DND-41 (cell line): ENCODE measurements at regions not wholly inside any gene's neighbourhood (a gene's known extent, or its start where the extent isn't known, plus 50 kb on each side); places are given as distances from the start of the nearest gene placed in this dataset.
"Not testable (repeated sequence)": the region's sequence is repeated elsewhere in the genome, so short reads cannot be mapped to it uniquely, and the experiment has no call there.

Source experiments
- ATAC-seq: fragments of 200-7000 bp; cut with Tn5 transposase; 3 replicates; pipeline ENCODE4 v1.9.1; 2021; ENCODE audit warnings: low read depth; ENCODE audit not compliant: insufficient read depth
- DNase-seq: peaks from one replicate; pipeline ENCODE4 v3.0.0-alpha.2; 2020
- H2AFZ ChIP-seq: 2 replicates; pipeline ENCODE4 v1.6.0; 2012; ENCODE audit warnings: low read depth, low read length
- H3K27ac ChIP-seq: 2 replicates; pipeline ENCODE4 v1.5.1; 2012; ENCODE audit warnings: low read length, inconsistent platforms
- H3K27me3 ChIP-seq: fragments of 200-600 bp; sonication (generic); 2 replicates; pipeline ENCODE4 v1.6.0; 2012; ENCODE audit warnings: low read length, mild to moderate bottlenecking, inconsistent platforms; ENCODE audit not compliant: insufficient read depth, poor library complexity
- H3K36me3 ChIP-seq: 2 replicates; pipeline ENCODE4 v1.5.1; 2012; ENCODE audit warnings: low read length, inconsistent platforms; ENCODE audit not compliant: insufficient read depth
- H3K4me1 ChIP-seq: 2 replicates; pipeline ENCODE4 v1.5.1; 2012; ENCODE audit warnings: mild to moderate bottlenecking, low read length; ENCODE audit not compliant: insufficient read depth
- H3K4me2 ChIP-seq: 2 replicates; pipeline ENCODE4 v1.6.0; 2012; ENCODE audit warnings: mild to moderate bottlenecking, moderate library complexity, low read length, inconsistent platforms; ENCODE audit not compliant: insufficient read depth
- H3K4me3 ChIP-seq, 2 experiments: fragments of 200-600 bp in 1 of 2; shearing (Covaris generic) in 1 of 2; 2 replicates each; pipeline ENCODE4 v1.5.1; 2012 to 2016; ENCODE audit warnings: inconsistent platforms in 2 of 2, low read length in 2 of 2, mild to moderate bottlenecking in 2 of 2, low read depth in 1 of 2, moderate library complexity in 1 of 2
- H3K79me2 ChIP-seq: 2 replicates; pipeline ENCODE4 v1.6.0; 2012; ENCODE audit warnings: low read length, inconsistent platforms; ENCODE audit not compliant: insufficient read depth
- H3K9ac ChIP-seq: 2 replicates; pipeline ENCODE4 v1.6.0; 2012; ENCODE audit warnings: low read depth, mild to moderate bottlenecking, inconsistent platforms, low read length, moderate library complexity
- H3K9me3 ChIP-seq: 2 replicates; pipeline ENCODE4 v1.5.1; 2012; ENCODE audit warnings: low read length, moderate library complexity, mild to moderate bottlenecking, inconsistent platforms; ENCODE audit not compliant: insufficient read depth, severe bottlenecking
- H4K20me1 ChIP-seq: 2 replicates; pipeline ENCODE4 v1.6.0; 2012; ENCODE audit warnings: low read length; ENCODE audit not compliant: insufficient read depth
- EZH2 ChIP-seq: IDR thresholded peaks from 3 replicates; pipeline ENCODE4 v1.6.1; 2012; ENCODE audit warnings: borderline replicate concordance, low read depth, mild to moderate bottlenecking, moderate library complexity, low read length, inconsistent platforms; ENCODE audit not compliant: severe bottlenecking
- TF ChIP-seq, protein P1 (sequence below): IDR thresholded peaks from 2 replicates; pipeline ENCODE4 v1.5.1; 2012; ENCODE audit warnings: borderline replicate concordance, low read length, moderate library complexity, mild to moderate bottlenecking; ENCODE audit not compliant: poor library complexity, severe bottlenecking; ENCODE audit errors: extremely low read depth

DNA sequence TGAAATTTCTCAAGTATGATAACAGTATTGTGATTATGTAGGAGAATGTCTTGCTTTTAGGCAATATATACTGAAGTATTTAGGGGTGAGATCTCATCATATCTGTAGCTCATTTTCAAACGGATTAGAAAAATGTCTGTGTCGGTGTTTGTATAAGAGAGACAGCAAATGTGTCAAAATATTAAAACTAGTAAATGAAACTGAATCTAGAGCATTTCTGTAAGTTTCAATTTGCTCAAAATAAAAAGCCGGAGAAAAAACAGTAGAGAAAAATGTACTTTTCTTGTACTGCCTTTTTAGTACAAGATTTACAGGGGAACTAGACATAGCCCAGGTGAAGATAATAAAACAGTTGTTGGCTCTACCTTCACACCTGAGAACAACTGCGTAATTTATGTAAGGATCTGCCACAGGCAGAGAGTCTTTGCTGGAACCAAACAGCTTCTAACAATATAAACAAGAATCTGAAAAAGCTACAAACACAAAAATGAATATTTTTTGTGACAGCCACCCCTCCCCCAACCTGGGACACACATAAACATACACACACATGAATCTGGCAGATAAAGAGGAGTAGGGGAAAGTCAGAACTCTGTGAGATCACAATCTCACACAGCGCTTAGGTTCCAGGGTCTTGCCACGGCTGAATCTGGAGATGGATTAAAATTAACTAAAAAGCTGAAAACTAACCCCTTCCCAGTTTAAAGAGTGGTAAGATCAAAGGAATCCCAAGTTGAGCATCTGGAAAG, 153.3 kb downstream of the AVL9 start:
- Histone ChIP-seq H2AFZ (no peak overlapping the region), H3K4me1 (no peaks in the 10 kb centered on the region), H3K4me2 (no peak overlapping the region), H3K9me3 (no peaks in the 10 kb centered on the region), H3K27ac (no peak overlapping the region), H3K4me3 (no peak overlapping the region), H3K36me3 (no peaks in the 10 kb centered on the region), H3K79me2 (no peaks in the 10 kb centered on the region), H3K9ac (no peak overlapping the region), H3K27me3 (no peaks in the 10 kb centered on the region), H4K20me1 (no peaks in the 10 kb centered on the region)
- TF ChIP-seq, protein P1, sequence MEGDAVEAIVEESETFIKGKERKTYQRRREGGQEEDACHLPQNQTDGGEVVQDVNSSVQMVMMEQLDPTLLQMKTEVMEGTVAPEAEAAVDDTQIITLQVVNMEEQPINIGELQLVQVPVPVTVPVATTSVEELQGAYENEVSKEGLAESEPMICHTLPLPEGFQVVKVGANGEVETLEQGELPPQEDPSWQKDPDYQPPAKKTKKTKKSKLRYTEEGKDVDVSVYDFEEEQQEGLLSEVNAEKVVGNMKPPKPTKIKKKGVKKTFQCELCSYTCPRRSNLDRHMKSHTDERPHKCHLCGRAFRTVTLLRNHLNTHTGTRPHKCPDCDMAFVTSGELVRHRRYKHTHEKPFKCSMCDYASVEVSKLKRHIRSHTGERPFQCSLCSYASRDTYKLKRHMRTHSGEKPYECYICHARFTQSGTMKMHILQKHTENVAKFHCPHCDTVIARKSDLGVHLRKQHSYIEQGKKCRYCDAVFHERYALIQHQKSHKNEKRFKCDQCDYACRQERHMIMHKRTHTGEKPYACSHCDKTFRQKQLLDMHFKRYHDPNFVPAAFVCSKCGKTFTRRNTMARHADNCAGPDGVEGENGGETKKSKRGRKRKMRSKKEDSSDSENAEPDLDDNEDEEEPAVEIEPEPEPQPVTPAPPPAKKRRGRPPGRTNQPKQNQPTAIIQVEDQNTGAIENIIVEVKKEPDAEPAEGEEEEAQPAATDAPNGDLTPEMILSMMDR: no peak
- no peak for TF ChIP-seq EZH2
- ATAC-seq: no peak
- no peak for DNase-seq

DNA sequence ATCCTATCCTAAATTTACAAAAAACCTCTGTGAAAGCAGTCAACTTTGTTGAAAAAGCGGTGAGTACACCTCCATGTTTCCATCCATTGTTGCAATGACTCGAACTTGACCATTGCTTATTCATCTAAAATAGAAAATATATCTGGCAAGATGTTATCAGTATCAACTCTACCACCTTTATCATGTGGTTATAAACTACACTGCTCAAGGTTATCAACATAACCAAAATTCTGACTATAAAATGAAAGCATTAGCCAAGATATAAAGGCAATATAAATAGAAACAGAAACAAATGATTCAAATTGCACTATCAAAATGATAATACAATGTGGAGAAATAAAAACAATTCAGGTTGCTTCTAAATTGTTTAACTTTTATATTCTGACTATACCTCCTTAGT, 150.0 kb downstream of the AVL9 start:
- H3K4me3 ChIP-seq, H3K9me3 ChIP-seq, H3K4me2 ChIP-seq, H3K27ac ChIP-seq, H2AFZ ChIP-seq, H3K9ac ChIP-seq, H3K27me3 ChIP-seq, DNase-seq, H3K36me3 ChIP-seq, H3K4me1 ChIP-seq, H3K79me2 ChIP-seq, ATAC-seq, H4K20me1 ChIP-seq: not testable (repeated sequence)

DNA sequence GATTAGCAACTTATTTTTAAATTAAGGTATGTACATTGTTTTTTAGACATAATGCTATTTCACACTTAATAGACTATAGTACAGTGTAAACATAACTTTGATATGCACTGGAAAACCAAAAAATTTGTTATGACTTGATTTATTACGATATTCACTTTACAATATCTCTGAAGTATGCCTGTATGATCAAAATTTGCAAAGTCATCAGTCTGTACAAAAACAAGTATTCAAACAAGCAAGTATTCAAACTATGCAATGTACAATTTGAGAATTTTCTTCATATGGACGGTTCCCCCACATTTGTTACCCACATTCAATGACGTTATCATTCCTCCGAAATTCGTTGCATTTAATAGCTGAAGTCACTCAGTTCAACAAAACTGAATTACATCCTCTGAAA, 147.9 kb downstream of the AVL9 start:
- H2AFZ ChIP-seq: no peak overlapping the region
- no peak overlapping the region for H3K4me3 ChIP-seq
- H3K4me1 ChIP-seq: no peaks in the 10 kb centered on the region; the same call in 1 of the 2 replicates
- H3K79me2 ChIP-seq: no peaks in the 10 kb centered on the region
- H3K27ac ChIP-seq: no peak overlapping the region
- DNase-seq: no peak
- no peak overlapping the region for H3K9ac ChIP-seq
- H4K20me1 ChIP-seq: no peaks in the 10 kb centered on the region
- no peak for ATAC-seq
- no peak overlapping the region for H3K4me2 ChIP-seq
- no peaks in the 10 kb centered on the region for H3K36me3 ChIP-seq
- no peak for TF ChIP-seq EZH2
- TF ChIP-seq, protein P1: no peak
- H3K9me3 ChIP-seq: no peaks in the 10 kb centered on the region
- H3K27me3 ChIP-seq: no peaks in the 10 kb centered on the region

DNA sequence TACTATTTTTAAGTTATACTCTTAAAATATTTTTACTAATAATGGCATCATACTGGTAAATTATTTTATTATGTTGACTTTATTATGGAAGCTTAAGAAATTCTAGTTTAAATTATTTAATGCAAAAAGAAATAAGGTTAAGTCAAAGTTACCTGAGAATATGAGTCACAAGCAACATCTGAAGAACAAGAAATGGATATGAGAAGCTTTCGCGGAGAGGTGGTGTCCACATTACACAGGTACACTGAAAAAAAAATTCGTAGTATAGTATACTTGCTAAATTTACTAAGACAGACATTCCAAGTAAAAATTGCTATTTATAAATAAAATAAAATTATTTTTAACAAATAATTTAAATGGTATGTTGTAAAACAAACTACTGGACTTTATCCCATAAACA, 143.8 kb downstream of the AVL9 start:
- H3K79me2 ChIP-seq: no peaks in the 10 kb centered on the region
- no peaks in the 10 kb centered on the region for H3K27me3 ChIP-seq
- H3K9me3 ChIP-seq: no peaks in the 10 kb centered on the region
- TF ChIP-seq EZH2: no peak
- TF ChIP-seq, protein P1: no peak
- no peaks in the 10 kb centered on the region for H3K36me3 ChIP-seq
- no peak overlapping the region for H3K9ac ChIP-seq
- ATAC-seq (no peak), DNase-seq (no peak)
- H3K4me1 ChIP-seq: no peaks in the 10 kb centered on the region; the same call in 1 of the 2 replicates
- no peak overlapping the region for H3K27ac ChIP-seq
- no peaks in the 10 kb centered on the region for H4K20me1 ChIP-seq
- no peak overlapping the region for H3K4me2 ChIP-seq
- no peak overlapping the region for H2AFZ ChIP-seq
- H3K4me3 ChIP-seq: no peak overlapping the region

DNA sequence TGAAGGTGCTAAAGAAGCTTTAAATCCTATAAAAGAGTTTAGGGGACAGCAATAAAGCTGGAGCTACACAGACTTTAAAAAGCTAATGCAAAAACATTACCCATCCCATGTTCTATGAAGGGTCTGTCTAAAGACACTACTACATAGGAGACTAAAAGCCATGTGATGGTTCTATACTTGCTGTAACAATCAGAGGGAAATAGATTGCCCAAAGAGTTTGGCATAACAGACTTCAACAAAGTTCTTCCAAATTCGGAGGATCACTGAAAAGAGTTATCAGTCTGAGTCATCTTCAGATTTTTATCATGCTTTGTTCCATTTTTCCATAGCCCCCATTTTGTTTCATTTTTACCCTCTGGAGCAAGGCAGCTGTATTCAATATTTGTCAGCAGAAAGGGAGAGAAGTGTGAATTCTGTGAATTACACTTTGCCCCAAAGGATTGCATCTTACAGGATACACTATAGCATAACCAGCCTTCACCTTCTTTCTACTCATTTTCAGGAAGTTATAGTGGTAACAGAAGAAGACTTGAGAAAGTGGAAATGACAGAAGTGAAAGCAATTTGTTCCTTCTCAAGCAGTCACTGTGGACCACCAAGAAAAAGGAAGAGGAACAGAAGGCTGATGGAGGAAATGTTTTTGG, 143.3 kb downstream of the AVL9 start:
- H3K9ac ChIP-seq, H3K27me3 ChIP-seq, H3K4me3 ChIP-seq, H3K79me2 ChIP-seq, H4K20me1 ChIP-seq, H3K27ac ChIP-seq, H3K36me3 ChIP-seq, H3K4me1 ChIP-seq, H3K9me3 ChIP-seq, DNase-seq: not testable (repeated sequence)
- peak; percentile 55; the same call in 1 of the 3 replicates for ATAC-seq
- H2AFZ ChIP-seq: 0 out of 2 replicates have a peak overlapping the region, but pooled peaks have one; percentile 39
- peak overlapping the region; percentile 28; the same call in 1 of the 2 replicates for H3K4me2 ChIP-seq
